OCI-LY7 (cell line): ENCODE measurements at regions not wholly inside any gene's neighbourhood (a gene's known extent, or its start where the extent isn't known, plus 50 kb on each side); places are given as distances from the start of the nearest gene placed in this dataset.

Experiments
- EZH2phosphoT487 ChIP-seq: fragments of 200-600 bp; sonication (generic); IDR thresholded peaks from 2 replicates; pipeline ENCODE4 v1.6.1; 2018; ENCODE audit warnings: low read depth, borderline replicate concordance, mild to moderate bottlenecking, mixed run types, antibody characterized with exemption, low read length, moderate library complexity, mixed read lengths
- TF ChIP-seq, protein P1 (sequence below): fragments of 200-600 bp; sonication (generic); conservative IDR thresholded peaks from 2 replicates; pipeline ENCODE4 v1.5.1; 2014; ENCODE audit warnings: mild to moderate bottlenecking, antibody characterized with exemption, low read length, moderate library complexity, mixed read lengths

DNA sequence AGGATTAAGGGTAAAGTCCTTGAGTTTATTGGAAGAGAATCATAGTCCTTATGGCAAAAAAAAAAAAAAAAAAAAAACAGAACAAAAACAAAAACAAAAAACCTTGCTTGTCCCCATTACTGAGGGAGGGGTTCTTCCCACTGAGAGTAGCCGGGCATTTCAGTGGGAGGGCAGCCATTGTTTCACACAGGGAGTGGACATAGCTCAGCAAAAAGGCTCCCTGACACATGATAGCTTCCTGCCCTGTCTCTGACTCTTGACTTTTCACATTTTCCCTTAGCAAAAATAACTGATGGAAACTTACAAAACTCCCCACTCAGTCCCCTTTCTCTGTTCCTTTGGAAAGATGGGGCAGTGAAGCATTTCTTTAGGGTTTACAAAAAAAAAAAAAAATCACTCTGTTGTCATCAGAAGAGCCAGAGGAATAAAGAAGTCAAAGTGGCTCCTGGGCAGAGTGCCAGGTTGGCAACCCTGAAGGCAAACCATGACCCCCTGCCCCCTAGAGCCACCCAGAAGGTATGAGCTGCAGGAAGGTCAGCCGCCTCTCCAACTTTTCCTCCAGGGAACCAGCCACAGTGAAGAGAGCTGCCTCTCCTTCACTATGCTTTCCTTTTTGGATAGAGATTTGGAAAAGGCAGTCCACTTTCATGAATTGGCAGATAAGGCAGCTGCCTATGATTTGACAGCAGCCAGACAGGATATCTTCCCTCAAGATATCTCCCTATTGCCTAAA, 170.6 kb downstream of the KDR start:
- TF ChIP-seq, protein P1, sequence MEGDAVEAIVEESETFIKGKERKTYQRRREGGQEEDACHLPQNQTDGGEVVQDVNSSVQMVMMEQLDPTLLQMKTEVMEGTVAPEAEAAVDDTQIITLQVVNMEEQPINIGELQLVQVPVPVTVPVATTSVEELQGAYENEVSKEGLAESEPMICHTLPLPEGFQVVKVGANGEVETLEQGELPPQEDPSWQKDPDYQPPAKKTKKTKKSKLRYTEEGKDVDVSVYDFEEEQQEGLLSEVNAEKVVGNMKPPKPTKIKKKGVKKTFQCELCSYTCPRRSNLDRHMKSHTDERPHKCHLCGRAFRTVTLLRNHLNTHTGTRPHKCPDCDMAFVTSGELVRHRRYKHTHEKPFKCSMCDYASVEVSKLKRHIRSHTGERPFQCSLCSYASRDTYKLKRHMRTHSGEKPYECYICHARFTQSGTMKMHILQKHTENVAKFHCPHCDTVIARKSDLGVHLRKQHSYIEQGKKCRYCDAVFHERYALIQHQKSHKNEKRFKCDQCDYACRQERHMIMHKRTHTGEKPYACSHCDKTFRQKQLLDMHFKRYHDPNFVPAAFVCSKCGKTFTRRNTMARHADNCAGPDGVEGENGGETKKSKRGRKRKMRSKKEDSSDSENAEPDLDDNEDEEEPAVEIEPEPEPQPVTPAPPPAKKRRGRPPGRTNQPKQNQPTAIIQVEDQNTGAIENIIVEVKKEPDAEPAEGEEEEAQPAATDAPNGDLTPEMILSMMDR: no peak
- TF ChIP-seq EZH2phosphoT487: no peak
